ENCODE measurements at regions not wholly inside any gene's neighbourhood (a gene's known extent, or its start where the extent isn't known, plus 50 kb on each side); places are given as distances from the start of the nearest gene placed in this dataset.
"Not testable (repeated sequence)": the region's sequence is repeated elsewhere in the genome, so short reads cannot be mapped to it uniquely, and the experiment has no call there.

GRCh38 chr12:9509464-9510161 lies 98.1 kb downstream of the KLRB1 start:
- 44% methylated on average over 3 of the region's 3 CpGs for WGBS (ENCODE audit: low lambda C conversion rate)
- no peaks in the 10 kb centered on the region for H3K36me3 ChIP-seq (replicated peaks in 1 of 2; ENCODE audit: control insufficient read depth in 1 of 2, insufficient read depth in 2 of 2, low read length in 1 of 2)
- no peak overlapping the region for H3K4me2 ChIP-seq
- no peak overlapping the region for H3K4me3 ChIP-seq (ENCODE audit: low read depth in 2 of 2, low read length in 1 of 2)
- CTCF ChIA-PET, result interaction anchor here (0.7 kb wide), 1 partner anchor 10 kb away, joined by 3 read pairs; no protein-coding TSS in a partner anchor
- no peaks in the 10 kb centered on the region for H4K20me1 ChIP-seq (ENCODE audit: insufficient read depth)
- no peak overlapping the region for H3K9ac ChIP-seq
- no peaks in the 10 kb centered on the region for H3K27me3 ChIP-seq (ENCODE audit: insufficient read depth)
- H3F3A ChIP-seq (replicated peaks; ENCODE audit: insufficient read depth), result no peaks in the 10 kb centered on the region
- DNase-seq, result no peak
- H3K4me1 ChIP-seq (ENCODE audit: control insufficient read depth in 1 of 2, insufficient read depth in 2 of 2, low read depth in 1 of 2, low read length in 1 of 2), result no peaks in the 10 kb centered on the region
- no peak for TF ChIP-seq FOXM1 (IDR thresholded peaks at IDR 0.05; ENCODE audit: low read depth)
- TF ChIP-seq JUND (IDR thresholded peaks at IDR 0.05), result 0 out of 2 replicates have a peak, but pooled peaks have one; percentile 10
- 0 out of 2 replicates have a peak, but pooled peaks have one; percentile 10 for TF ChIP-seq MAX (IDR thresholded peaks at IDR 0.05; ENCODE audit: low read depth)
- no peak overlapping the region for H2AFZ ChIP-seq (ENCODE audit: low read depth)
- H3K27ac ChIP-seq (ENCODE audit: low read depth in 2 of 2, low read length in 1 of 2), result no peak overlapping the region
- POLR2A ChIA-PET, result no interaction called here
- H3K9me2 ChIP-seq, result no peaks in the 10 kb centered on the region
- H3K9me3 ChIP-seq, result no peaks in the 10 kb centered on the region
- no peaks in the 10 kb centered on the region for H3K79me2 ChIP-seq (ENCODE audit: insufficient read depth)

GRCh38 chr12:9506746-9507145 lies 101.0 kb downstream of the KLRB1 start:
- 100% methylated on average over 1 of the region's 1 CpG for WGBS (ENCODE audit: low lambda C conversion rate)
- Histone ChIP-seq H4K20me1 (ENCODE audit: insufficient read depth) (no peaks in the 10 kb centered on the region), H3K9me3 (no peaks in the 10 kb centered on the region), H3K4me3 (ENCODE audit: low read depth in 2 of 2, low read length in 1 of 2) (no peak overlapping the region), H3K79me2 (ENCODE audit: insufficient read depth) (no peaks in the 10 kb centered on the region), H3K4me2 (no peak overlapping the region), H3K4me1 (ENCODE audit: control insufficient read depth in 1 of 2, insufficient read depth in 2 of 2, low read depth in 1 of 2, low read length in 1 of 2) (no peaks in the 10 kb centered on the region), H3K9me2 (no peaks in the 10 kb centered on the region), H3F3A (replicated peaks; ENCODE audit: insufficient read depth) (no peaks in the 10 kb centered on the region), H3K9ac (no peak overlapping the region), H3K27ac (ENCODE audit: low read depth in 2 of 2, low read length in 1 of 2) (no peak overlapping the region), H2AFZ (ENCODE audit: low read depth) (no peak overlapping the region), H3K36me3 (replicated peaks in 1 of 2; ENCODE audit: control insufficient read depth in 1 of 2, insufficient read depth in 2 of 2, low read length in 1 of 2) (no peaks in the 10 kb centered on the region), H3K27me3 (ENCODE audit: insufficient read depth) (no peaks in the 10 kb centered on the region)
- CTCF ChIA-PET, result no interaction called here
- DNase-seq, result no peak
- POLR2A ChIA-PET, result no interaction called here
- no peak for TF ChIP-seq PBX3 (IDR thresholded peaks at IDR 0.05)
- no peak for TF ChIP-seq RXRA (IDR thresholded peaks at IDR 0.05; ENCODE audit: borderline replicate concordance, low read depth)
- TF ChIP-seq MEF2A (IDR thresholded peaks at IDR 0.05; ENCODE audit: borderline replicate concordance, low read depth), result no peak
- no peak for TF ChIP-seq MXI1 (IDR thresholded peaks at IDR 0.05; ENCODE audit: low read depth, low read length)
- no peak for TF ChIP-seq EP300 (IDR thresholded peaks at IDR 0.05; ENCODE audit: borderline replicate concordance in 1 of 2, low read depth in 1 of 2, low read length in 1 of 2)
- TF ChIP-seq TCF12 (IDR thresholded peaks at IDR 0.05), result no peak
- TF ChIP-seq TEAD4 (IDR thresholded peaks at IDR 0.05; ENCODE audit: borderline replicate concordance, insufficient read depth), result no peak
- TF ChIP-seq SMC3 (IDR thresholded peaks at IDR 0.05; ENCODE audit: low read depth, low read length), result no peak
- TF ChIP-seq RFX5 (IDR thresholded peaks at IDR 0.05; ENCODE audit: low read length), result no peak
- no peak for TF ChIP-seq EZH2phosphoT487 (IDR thresholded peaks at IDR 0.05; ENCODE audit: borderline replicate concordance, low read depth)
- TF ChIP-seq IRF3 (IDR thresholded peaks at IDR 0.05; ENCODE audit: low read depth, low read length), result no peak
- TF ChIP-seq RCOR1 (IDR thresholded peaks at IDR 0.05; ENCODE audit: low read length), result no peak
- no peak for TF ChIP-seq YY1 (IDR thresholded peaks at IDR 0.05; ENCODE audit: low read depth)
- TF ChIP-seq FOSL2 (IDR thresholded peaks at IDR 0.05; ENCODE audit: borderline replicate concordance, low read depth), result no peak
- no peak for TF ChIP-seq JUND (IDR thresholded peaks at IDR 0.05)

GRCh38 chr12:9503384-9503783 lies 104.3 kb downstream of the KLRB1 start:
- 82% methylated on average over 2 of the region's 2 CpGs for WGBS (ENCODE audit: low lambda C conversion rate)
- DNase-seq; H3K79me2 ChIP-seq (ENCODE audit: insufficient read depth); H3K36me3 ChIP-seq (replicated peaks in 1 of 2; ENCODE audit: control insufficient read depth in 1 of 2, insufficient read depth in 2 of 2, low read length in 1 of 2); POLR2A ChIA-PET; H3K9ac ChIP-seq; H3K27ac ChIP-seq (ENCODE audit: low read depth in 2 of 2, low read length in 1 of 2); H4K20me1 ChIP-seq (ENCODE audit: insufficient read depth); CTCF ChIA-PET; H3K4me1 ChIP-seq (ENCODE audit: control insufficient read depth in 1 of 2, insufficient read depth in 2 of 2, low read depth in 1 of 2, low read length in 1 of 2); H3K27me3 ChIP-seq (ENCODE audit: insufficient read depth); H3K9me2 ChIP-seq; H3F3A ChIP-seq (replicated peaks; ENCODE audit: insufficient read depth); H3K4me3 ChIP-seq (ENCODE audit: low read depth in 2 of 2, low read length in 1 of 2); H3K9me3 ChIP-seq; H3K4me2 ChIP-seq; H2AFZ ChIP-seq (ENCODE audit: low read depth): not testable (repeated sequence)

- H4K20me1 ChIP-seq (ENCODE audit: insufficient read depth); CTCF ChIA-PET; H3K79me2 ChIP-seq (ENCODE audit: insufficient read depth); H3K4me2 ChIP-seq; H2AFZ ChIP-seq (ENCODE audit: low read depth); H3K4me3 ChIP-seq (ENCODE audit: low read depth in 2 of 2, low read length in 1 of 2); H3K27me3 ChIP-seq (ENCODE audit: insufficient read depth); DNase-seq; POLR2A ChIA-PET; H3K9ac ChIP-seq; H3K27ac ChIP-seq (ENCODE audit: low read depth in 2 of 2, low read length in 1 of 2); H3K9me2 ChIP-seq; H3F3A ChIP-seq (replicated peaks; ENCODE audit: insufficient read depth); H3K9me3 ChIP-seq; H3K36me3 ChIP-seq (replicated peaks in 1 of 2; ENCODE audit: control insufficient read depth in 1 of 2, insufficient read depth in 2 of 2, low read length in 1 of 2); H3K4me1 ChIP-seq (ENCODE audit: control insufficient read depth in 1 of 2, insufficient read depth in 2 of 2, low read depth in 1 of 2, low read length in 1 of 2): not testable (repeated sequence)
- WGBS (ENCODE audit: low lambda C conversion rate), result 100% methylated on average over 1 of the region's 1 CpG
Measured at GRCh38 chr12:9502845-9503244, 104.9 kb downstream of the KLRB1 start.
